Naive thymus-derived CD4-positive, alpha-beta T cell (primary cell): ENCODE measurements at regions not wholly inside any gene's neighbourhood (a gene's known extent, or its start where the extent isn't known, plus 50 kb on each side); places are given as distances from the start of the nearest gene placed in this dataset.

Experiments
- ATAC-seq: fragments of 150-1000 bp; cut with Tn5 transposase; 2 replicates; pipeline ENCODE4 v1.10.0; 2021; ENCODE audit warnings: mild to moderate bottlenecking, moderate library complexity
- CTCF ChIA-PET: fragments of 350-600 bp; sonication (Branson Sonifier 250); formaldehyde crosslinking; loops from one replicate; lab custom pipeline; 2021; ENCODE audit warnings: antibody characterized with exemption; lab: Charles Lee
- POLR2A ChIA-PET: fragments of 350-600 bp; sonication (Branson Sonifier 250); formaldehyde crosslinking; loops from one replicate; lab custom pipeline; 2021; ENCODE audit warnings: antibody characterized with exemption, inconsistent platforms; lab: Charles Lee
- DNase-seq, 9 donors: peaks; one replicate each; pipeline versions ENCODE4 v3.0.0 to v3.0.0-alpha.2; 2020 to 2022; ENCODE audit warnings: mixed read lengths in 1 of 9
- H3K27ac ChIP-seq: one replicate; pipeline ENCODE4 v1.7.0; 2013; ENCODE audit warnings: mild to moderate bottlenecking, low read depth, low read length, moderate library complexity
- H3K27me3 ChIP-seq, 2 donors: one replicate each; pipeline ENCODE4 v1.7.0; 2013; ENCODE audit warnings: low read length in 2 of 2, mild to moderate bottlenecking in 2 of 2, moderate library complexity in 2 of 2; ENCODE audit not compliant: control insufficient read depth in 2 of 2, insufficient read depth in 2 of 2
- H3K36me3 ChIP-seq, 3 experiments: 1 replicate in 2 of 3; 2 replicates in 1 of 3; pipeline ENCODE4 v1.7.0; 2013; ENCODE audit warnings: low read length in 3 of 3, mild to moderate bottlenecking in 3 of 3, moderate library complexity in 1 of 3; ENCODE audit not compliant: insufficient read depth in 3 of 3, control insufficient read depth in 2 of 3
- H3K4me1 ChIP-seq, 2 donors: one replicate each; pipeline ENCODE4 v1.7.0; 2013; ENCODE audit warnings: low read length in 2 of 2, mild to moderate bottlenecking in 2 of 2, moderate library complexity in 1 of 2; ENCODE audit not compliant: control insufficient read depth in 2 of 2, insufficient read depth in 2 of 2
- H3K4me3 ChIP-seq: 2 replicates; pipeline ENCODE4 v1.7.0; 2013; ENCODE audit warnings: mild to moderate bottlenecking, low read length
- H3K9me3 ChIP-seq, 3 experiments: 1 replicate in 2 of 3; 2 replicates in 1 of 3; pipeline ENCODE4 v1.7.0; 2013; ENCODE audit warnings: low read length in 3 of 3; ENCODE audit not compliant: control insufficient read depth in 2 of 3
- H3K27ac Mint-ChIP-seq, 9 donors: one replicate each; pipeline ENCODE4 v1.8.0; 2020 to 2022; ENCODE audit warnings: mixed read lengths in 9 of 9, mild to moderate bottlenecking in 8 of 9, moderate library complexity in 5 of 9, inconsistent platforms in 2 of 9
- H3K27me3 Mint-ChIP-seq, 5 donors: one replicate each; pipeline ENCODE4 v1.8.0; 2021 to 2022; ENCODE audit warnings: mixed read lengths in 5 of 5, mild to moderate bottlenecking in 1 of 5
- H3K36me3 Mint-ChIP-seq, 5 donors: one replicate each; pipeline ENCODE4 v1.8.0; 2020 to 2022; ENCODE audit warnings: mixed read lengths in 5 of 5, mild to moderate bottlenecking in 3 of 5, inconsistent platforms in 1 of 5
- H3K4me1 Mint-ChIP-seq, 7 donors: one replicate each; pipeline ENCODE4 v1.8.0; 2020 to 2022; ENCODE audit warnings: mixed read lengths in 7 of 7, mild to moderate bottlenecking in 3 of 7, inconsistent platforms in 1 of 7
- H3K4me3 Mint-ChIP-seq, 10 donors: one replicate each; pipeline ENCODE4 v1.8.0; 2020 to 2022; ENCODE audit warnings: mild to moderate bottlenecking in 10 of 10, mixed read lengths in 10 of 10, moderate library complexity in 6 of 10, inconsistent platforms in 2 of 10
- H3K9me3 Mint-ChIP-seq, 11 donors: one replicate each; pipeline ENCODE4 v1.8.0; 2020 to 2022; ENCODE audit warnings: mixed read lengths in 11 of 11, mild to moderate bottlenecking in 4 of 11, inconsistent platforms in 1 of 11, moderate library complexity in 1 of 11
- intact Hi-C, 2 donors: fragments of 100-400 bp; cut with micrococcal nuclease; formaldehyde crosslinking; loops; one replicate each; pipeline ENCODE4 v1.15.1; 2023

- ChIA-PET CTCF (no interaction called here), POLR2A (no interaction called here)
- Histone ChIP-seq H3K9me3 (no peaks in the 10 kb centered on the region), H3K4me3 (no peak overlapping the region), H3K4me1 (no peaks in the 10 kb centered on the region), H3K27ac (no peak overlapping the region), H3K36me3 (no peaks in the 10 kb centered on the region), H3K27me3 (peaks cover 0 to 2% of the 10 kb centered on the region in 2 donors)
- H3K27ac Mint-ChIP-seq = no peak overlapping the region
- H3K4me3 Mint-ChIP-seq = peak overlapping the region in 2 of 10 donors; percentile 29 to 64
- intact Hi-C loops = no loop called here
- H3K9me3 Mint-ChIP-seq = peaks cover 0 to 2% (median 0%) of the 10 kb centered on the region in 11 donors
- no peak for DNase-seq
- no peak for ATAC-seq
- H3K4me1 Mint-ChIP-seq = peaks cover 3 to 7% (median 5%) of the 10 kb centered on the region in 7 donors
- peaks cover 6 to 51% (median 37%) of the 10 kb centered on the region in 5 donors for H3K27me3 Mint-ChIP-seq
- H3K36me3 Mint-ChIP-seq = peaks cover 0 to 4% (median 0%) of the 10 kb centered on the region in 5 donors
These were observed 74.6 kb upstream of the KCNMA1 start for GRCh38 chr10:77712207-77712606.

DNA sequence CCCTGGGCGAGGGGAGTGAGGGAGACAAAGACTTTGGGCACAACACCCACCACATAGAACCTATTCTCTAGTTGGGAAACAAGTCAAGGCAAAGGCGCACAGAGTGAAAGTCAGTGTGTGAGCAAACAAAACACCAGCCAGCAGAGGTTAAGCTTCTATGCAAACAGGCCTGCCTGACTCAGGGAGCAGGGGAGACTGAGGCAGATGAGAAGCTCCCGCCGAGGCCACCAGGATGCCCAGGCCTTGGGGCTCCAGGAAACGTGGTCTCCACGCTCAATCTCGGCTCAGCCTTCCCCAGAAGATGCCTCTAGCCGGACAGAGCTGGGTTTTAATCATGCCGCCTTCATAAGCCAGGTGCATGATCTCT lies 74.1 kb upstream of the KCNMA1 start:
- peaks cover 6 to 51% (median 40%) of the 10 kb centered on the region in 5 donors for H3K27me3 Mint-ChIP-seq
- intact Hi-C loops = loop anchor here (1.0 to 2.0 kb wide), 2 partner anchors 537 to 547 kb away; no protein-coding TSS in a partner anchor
- peak overlapping the region in 9 of 10 donors; percentile 12 to 70 (median 53) for H3K4me3 Mint-ChIP-seq
- Histone ChIP-seq H3K4me3 (no peak overlapping the region), H3K27ac (no peak overlapping the region), H3K27me3 (peaks cover 0 to 2% of the 10 kb centered on the region in 2 donors), H3K4me1 (no peaks in the 10 kb centered on the region), H3K9me3 (no peaks in the 10 kb centered on the region), H3K36me3 (no peaks in the 10 kb centered on the region)
- ChIA-PET POLR2A (no interaction called here), CTCF (interaction anchor here (0.7 to 1.8 kb wide), 2 partner anchors 8 to 538 kb away, joined by 3 read pairs; no protein-coding TSS in a partner anchor)
- DNase-seq = no peak
- peak; percentile 3 for ATAC-seq
- H3K4me1 Mint-ChIP-seq = peaks cover 3 to 7% (median 5%) of the 10 kb centered on the region in 7 donors
- H3K27ac Mint-ChIP-seq = no peak overlapping the region
- H3K9me3 Mint-ChIP-seq = peaks cover 0 to 2% (median 0%) of the 10 kb centered on the region in 11 donors
- peaks cover 0 to 4% (median 0%) of the 10 kb centered on the region in 5 donors for H3K36me3 Mint-ChIP-seq

GRCh38 chr10:77710759-77711682 lies 73.4 kb upstream of the KCNMA1 start:
- Mint-ChIP-seq H3K27ac (no peak overlapping the region), H3K9me3 (peaks cover 0 to 2% (median 0%) of the 10 kb centered on the region in 11 donors), H3K27me3 (peaks cover 6 to 52% (median 41%) of the 10 kb centered on the region in 5 donors), H3K4me1 (peaks cover 3 to 7% (median 5%) of the 10 kb centered on the region in 7 donors), H3K4me3 (peak overlapping the region; percentile 24 to 70 (median 54)), H3K36me3 (peaks cover 0 to 4% (median 0%) of the 10 kb centered on the region in 5 donors)
- POLR2A ChIA-PET = no interaction called here
- Histone ChIP-seq H3K9me3 (no peaks in the 10 kb centered on the region), H3K27ac (no peak overlapping the region), H3K36me3 (no peaks in the 10 kb centered on the region), H3K4me3 (peak overlapping the region; percentile 30), H3K27me3 (peaks cover 0 to 2% of the 10 kb centered on the region in 2 donors), H3K4me1 (no peaks in the 10 kb centered on the region)
- intact Hi-C loops = loop anchor here (1.0 to 2.0 kb wide), 2 partner anchors 537 to 546 kb away; no protein-coding TSS in a partner anchor
- ATAC-seq (peak; percentile 95), DNase-seq (peak; percentile 26 to 82 (median 55))
- CTCF ChIA-PET = interaction anchor here (0.7 to 1.8 kb wide), 2 partner anchors 9 to 537 kb away, joined by 3 read pairs; no protein-coding TSS in a partner anchor

DNA sequence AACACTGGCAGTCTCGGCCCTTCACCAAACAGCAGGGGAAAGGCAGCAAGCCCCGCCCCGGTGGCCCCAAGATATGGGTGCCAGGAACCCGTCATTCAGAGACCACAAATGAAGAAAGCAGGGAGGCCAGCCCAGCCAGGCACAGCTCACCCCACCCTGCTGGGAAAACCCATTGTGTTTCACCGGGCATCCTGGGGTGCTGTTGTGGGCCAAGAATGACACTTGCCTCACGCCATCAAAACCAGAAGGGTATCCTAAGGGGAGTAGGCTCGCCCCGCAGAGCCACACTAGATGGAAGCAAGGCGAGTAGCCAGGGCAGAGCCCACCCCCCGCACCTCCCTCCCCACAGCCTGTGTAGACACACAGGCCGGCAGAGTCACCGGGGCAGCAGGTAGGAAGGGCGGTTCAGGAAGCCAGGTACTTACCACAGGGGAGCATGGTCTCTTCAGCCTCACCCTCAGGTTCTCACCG lies 72.5 kb upstream of the KCNMA1 start:
- peak overlapping the region in 2 of 10 donors; percentile 44 to 64 for H3K4me3 Mint-ChIP-seq
- H3K36me3 Mint-ChIP-seq = peaks cover 0 to 4% (median 0%) of the 10 kb centered on the region in 5 donors
- peaks cover 0 to 2% of the 10 kb centered on the region in 2 donors for H3K27me3 ChIP-seq
- POLR2A ChIA-PET = no interaction called here
- DNase-seq (no peak), ATAC-seq (no peak)
- H3K27ac Mint-ChIP-seq = no peak overlapping the region
- H3K9me3 Mint-ChIP-seq = peaks cover 0 to 2% (median 0%) of the 10 kb centered on the region in 11 donors
- H3K4me1 Mint-ChIP-seq = peaks cover 3 to 7% (median 5%) of the 10 kb centered on the region in 7 donors
- H3K4me3 ChIP-seq = no peak overlapping the region
- no peaks in the 10 kb centered on the region for H3K9me3 ChIP-seq
- peaks cover 6 to 59% (median 43%) of the 10 kb centered on the region in 5 donors for H3K27me3 Mint-ChIP-seq
- no peaks in the 10 kb centered on the region for H3K36me3 ChIP-seq
- CTCF ChIA-PET = interaction anchor here (1.8 kb wide), 1 partner anchor 537 kb away, joined by 3 read pairs; no protein-coding TSS in a partner anchor
- H3K27ac ChIP-seq = no peak overlapping the region
- H3K4me1 ChIP-seq = no peaks in the 10 kb centered on the region
- intact Hi-C loops = loop anchor here (2.0 kb wide), 1 partner anchor 545 kb away; no protein-coding TSS in a partner anchor

DNA sequence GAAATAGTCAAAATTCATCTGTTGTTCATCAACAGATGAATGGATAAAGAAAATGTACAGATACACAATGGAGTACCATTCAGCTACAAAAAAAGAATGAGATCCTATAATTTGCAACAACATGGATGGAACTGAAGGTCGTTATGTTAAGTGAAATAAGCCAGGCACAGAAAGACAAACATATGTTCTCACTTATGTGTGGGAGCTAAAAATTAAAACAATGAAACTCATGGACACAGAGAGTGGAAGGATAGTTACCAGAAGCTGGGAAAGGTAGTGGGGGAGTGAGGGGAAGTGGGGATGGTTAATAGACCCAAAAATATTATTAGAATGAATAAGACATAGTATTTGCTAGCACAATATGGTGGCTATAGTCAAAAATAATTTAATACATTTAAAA lies 70.0 kb upstream of the KCNMA1 start:
- H3K4me3 Mint-ChIP-seq = no peak overlapping the region
- no peaks in the 10 kb centered on the region for H3K36me3 ChIP-seq
- ATAC-seq (no peak), DNase-seq (no peak)
- intact Hi-C loops = no loop called here
- peaks cover 3 to 7% (median 5%) of the 10 kb centered on the region in 7 donors for H3K4me1 Mint-ChIP-seq
- H3K9me3 ChIP-seq = no peaks in the 10 kb centered on the region
- no peak overlapping the region for H3K27ac Mint-ChIP-seq
- H3K4me1 ChIP-seq = no peaks in the 10 kb centered on the region
- POLR2A ChIA-PET = no interaction called here
- H3K27ac ChIP-seq = no peak overlapping the region
- CTCF ChIA-PET = interaction anchor here (1.9 kb wide), 1 partner anchor 10 kb away, joined by 4 read pairs; no protein-coding TSS in a partner anchor
- H3K9me3 Mint-ChIP-seq = peaks cover 0 to 4% (median 0%) of the 10 kb centered on the region in 11 donors
- H3K27me3 ChIP-seq = peaks cover 0 to 2% of the 10 kb centered on the region in 2 donors
- H3K4me3 ChIP-seq = no peak overlapping the region
- H3K36me3 Mint-ChIP-seq = peaks cover 0 to 4% (median 0%) of the 10 kb centered on the region in 5 donors
- H3K27me3 Mint-ChIP-seq = peaks cover 6 to 59% (median 33%) of the 10 kb centered on the region in 5 donors

DNA sequence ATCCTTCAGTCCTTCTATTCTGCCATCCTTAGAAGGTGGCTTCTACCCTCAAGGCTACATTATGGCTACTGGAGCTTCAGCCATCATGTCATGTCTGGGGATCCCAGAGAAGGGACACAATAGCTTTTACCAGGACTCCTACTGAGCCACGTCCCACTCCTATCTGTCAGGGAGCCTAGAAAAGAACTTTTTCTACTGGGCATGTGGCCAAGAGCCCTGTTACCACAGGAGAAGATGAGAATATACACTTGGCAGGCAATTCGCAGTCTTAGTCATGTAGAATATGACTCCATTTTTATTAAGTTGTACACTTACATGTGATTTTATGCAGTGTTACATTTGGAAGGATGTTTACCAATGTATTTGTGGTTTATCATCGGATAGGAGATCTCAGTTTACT lies 64.6 kb upstream of the KCNMA1 start:
- ChIA-PET POLR2A (no interaction called here), CTCF (no interaction called here)
- H3K4me1 ChIP-seq = no peaks in the 10 kb centered on the region
- H3K9me3 ChIP-seq = no peaks in the 10 kb centered on the region
- Mint-ChIP-seq H3K36me3 (no peaks in the 10 kb centered on the region), H3K27ac (no peak overlapping the region), H3K27me3 (peaks cover 12 to 28% (median 23%) of the 10 kb centered on the region in 5 donors), H3K9me3 (peaks cover 0 to 2% (median 0%) of the 10 kb centered on the region in 11 donors), H3K4me1 (no peaks in the 10 kb centered on the region), H3K4me3 (no peak overlapping the region)
- H3K36me3 ChIP-seq = no peaks in the 10 kb centered on the region
- no peak for DNase-seq
- no peaks in the 10 kb centered on the region for H3K27me3 ChIP-seq
- no peak overlapping the region for H3K4me3 ChIP-seq
- intact Hi-C loops = no loop called here
- no peak for ATAC-seq
- no peak overlapping the region for H3K27ac ChIP-seq
